GM12865 (cell line): ENCODE measurements at regions not wholly inside any gene's neighbourhood (a gene's known extent, or its start where the extent isn't known, plus 50 kb on each side); places are given as distances from the start of the nearest gene placed in this dataset.

Experiments used
- DNase-seq: peaks from one replicate; pipeline ENCODE4 v3.0.0; 2010; ENCODE audit warnings: low read depth
- H3K4me3 ChIP-seq: 2 replicates; pipeline ENCODE4 v1.5.1; 2011; ENCODE audit warnings: mild to moderate bottlenecking, low read depth, low read length, control low read depth
- TF ChIP-seq, protein P1 (sequence below): IDR thresholded peaks from 2 replicates; pipeline ENCODE4 v1.5.1; 2011; ENCODE audit warnings: low read length, control low read depth, low read depth, inconsistent platforms; ENCODE audit not compliant: insufficient read depth; ENCODE audit errors: missing control alignments

DNA sequence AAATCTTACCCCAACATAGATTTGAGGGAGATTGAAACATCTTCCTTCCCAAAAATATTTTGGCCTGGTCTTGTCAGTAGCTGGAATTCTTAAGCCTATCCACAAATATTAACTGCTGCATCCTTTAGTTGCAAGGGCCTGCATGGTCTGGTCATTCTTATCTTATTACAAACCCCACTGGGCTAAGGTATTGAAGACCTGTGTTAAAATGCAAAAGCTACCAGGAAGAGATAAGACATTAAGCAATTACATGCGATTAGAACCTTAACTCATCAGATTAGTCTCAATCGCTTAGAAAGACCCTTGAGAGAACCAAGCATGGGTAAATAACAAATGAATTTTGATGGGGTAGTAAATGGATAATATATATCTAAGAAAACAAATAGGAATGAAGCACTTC lies 426.6 kb downstream of the FRK start:
- TF ChIP-seq, protein P1, sequence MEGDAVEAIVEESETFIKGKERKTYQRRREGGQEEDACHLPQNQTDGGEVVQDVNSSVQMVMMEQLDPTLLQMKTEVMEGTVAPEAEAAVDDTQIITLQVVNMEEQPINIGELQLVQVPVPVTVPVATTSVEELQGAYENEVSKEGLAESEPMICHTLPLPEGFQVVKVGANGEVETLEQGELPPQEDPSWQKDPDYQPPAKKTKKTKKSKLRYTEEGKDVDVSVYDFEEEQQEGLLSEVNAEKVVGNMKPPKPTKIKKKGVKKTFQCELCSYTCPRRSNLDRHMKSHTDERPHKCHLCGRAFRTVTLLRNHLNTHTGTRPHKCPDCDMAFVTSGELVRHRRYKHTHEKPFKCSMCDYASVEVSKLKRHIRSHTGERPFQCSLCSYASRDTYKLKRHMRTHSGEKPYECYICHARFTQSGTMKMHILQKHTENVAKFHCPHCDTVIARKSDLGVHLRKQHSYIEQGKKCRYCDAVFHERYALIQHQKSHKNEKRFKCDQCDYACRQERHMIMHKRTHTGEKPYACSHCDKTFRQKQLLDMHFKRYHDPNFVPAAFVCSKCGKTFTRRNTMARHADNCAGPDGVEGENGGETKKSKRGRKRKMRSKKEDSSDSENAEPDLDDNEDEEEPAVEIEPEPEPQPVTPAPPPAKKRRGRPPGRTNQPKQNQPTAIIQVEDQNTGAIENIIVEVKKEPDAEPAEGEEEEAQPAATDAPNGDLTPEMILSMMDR, result no peak
- no peak for DNase-seq
- no peak overlapping the region for H3K4me3 ChIP-seq

DNA sequence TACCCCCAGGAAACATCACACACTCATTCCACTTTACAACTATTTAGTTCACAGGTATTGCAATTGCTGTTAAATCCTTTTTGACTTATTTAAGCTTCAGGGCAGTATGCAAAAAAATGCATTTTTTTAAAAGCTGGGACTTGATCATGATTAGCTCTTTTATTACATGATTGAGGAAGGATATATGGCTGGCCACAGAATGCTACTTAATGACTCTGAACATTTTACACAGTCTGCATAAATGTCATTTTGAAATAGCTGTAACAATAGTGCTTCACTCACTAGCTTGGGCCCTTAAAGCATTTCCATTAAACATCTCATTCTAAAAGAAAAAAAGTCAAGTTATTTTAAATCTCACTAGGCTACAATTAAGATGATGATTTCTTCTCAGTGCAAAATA lies 429.7 kb downstream of the FRK start:
- no peak overlapping the region for H3K4me3 ChIP-seq
- DNase-seq, result no peak
- TF ChIP-seq, protein P1, result no peak

DNA sequence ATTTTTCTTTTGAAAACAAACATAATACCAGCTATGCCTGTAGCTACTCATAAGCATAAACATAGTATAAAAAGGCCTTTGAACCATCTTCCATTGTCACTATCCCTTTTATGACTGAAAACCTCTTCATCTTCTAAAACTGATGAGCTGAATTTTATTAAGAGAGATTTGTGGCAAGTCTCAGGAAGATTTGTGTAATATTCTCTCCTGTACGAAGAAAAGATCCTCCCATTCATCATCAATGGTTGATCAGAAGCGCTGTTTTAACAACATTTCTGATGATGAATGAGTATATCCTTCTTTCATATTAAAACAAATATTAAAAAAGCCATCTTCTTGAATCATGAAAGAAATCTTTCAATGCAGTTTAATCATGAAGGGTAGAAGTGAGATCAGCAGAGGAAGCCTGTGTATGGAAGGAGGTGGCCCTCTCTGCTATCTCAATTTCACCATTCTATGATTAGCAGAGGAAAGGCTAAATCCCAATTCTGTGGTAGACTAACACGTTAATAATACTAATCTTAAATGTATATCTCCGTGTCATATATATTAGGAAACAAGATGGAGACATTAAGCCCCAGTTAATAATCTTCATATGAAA lies 430.2 kb downstream of the FRK start:
- no peak overlapping the region for H3K4me3 ChIP-seq
- TF ChIP-seq, protein P1, result no peak
- DNase-seq, result no peak

DNA sequence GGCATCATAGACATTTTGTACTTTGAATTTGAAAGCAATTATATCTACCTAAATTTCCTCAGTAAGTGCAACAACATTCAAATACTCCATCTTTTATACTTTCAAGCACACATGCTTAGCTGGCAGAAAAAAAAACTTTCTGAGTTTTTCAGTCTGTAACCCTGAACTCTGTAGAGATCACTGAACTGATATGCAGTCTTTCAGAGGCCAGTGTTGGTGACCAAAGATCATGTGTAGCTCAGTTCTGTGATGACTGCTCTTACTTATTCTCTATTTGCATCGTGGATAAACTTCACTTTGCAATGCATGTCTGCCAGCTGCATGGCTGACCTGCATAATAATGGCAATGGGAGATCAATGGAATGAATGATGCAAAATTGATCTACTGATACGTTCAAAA lies 431.3 kb downstream of the FRK start:
- no peak for DNase-seq
- no peak overlapping the region for H3K4me3 ChIP-seq
- TF ChIP-seq, protein P1, result no peak

DNA sequence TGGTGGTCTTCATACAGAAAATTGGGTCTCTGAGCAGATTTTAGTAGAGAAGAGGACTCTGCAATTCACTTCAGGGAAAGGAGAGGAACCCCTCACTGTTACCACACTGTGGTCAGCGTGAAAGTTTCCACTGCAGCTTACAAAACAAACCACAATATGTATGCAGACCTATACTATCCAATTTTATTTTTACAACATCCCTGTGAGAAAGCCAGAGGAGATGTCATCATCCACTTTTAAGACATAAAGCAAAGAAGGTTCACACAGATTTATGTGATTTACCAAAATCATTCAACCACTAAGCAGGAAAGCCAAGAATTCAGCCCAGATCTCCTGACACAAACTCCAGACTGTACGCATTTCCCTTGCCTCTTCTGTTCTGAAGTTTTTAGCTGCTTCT lies 442.4 kb downstream of the FRK start:
- DNase-seq, result no peak
- no peak overlapping the region for H3K4me3 ChIP-seq
- TF ChIP-seq, protein P1, result no peak

DNA sequence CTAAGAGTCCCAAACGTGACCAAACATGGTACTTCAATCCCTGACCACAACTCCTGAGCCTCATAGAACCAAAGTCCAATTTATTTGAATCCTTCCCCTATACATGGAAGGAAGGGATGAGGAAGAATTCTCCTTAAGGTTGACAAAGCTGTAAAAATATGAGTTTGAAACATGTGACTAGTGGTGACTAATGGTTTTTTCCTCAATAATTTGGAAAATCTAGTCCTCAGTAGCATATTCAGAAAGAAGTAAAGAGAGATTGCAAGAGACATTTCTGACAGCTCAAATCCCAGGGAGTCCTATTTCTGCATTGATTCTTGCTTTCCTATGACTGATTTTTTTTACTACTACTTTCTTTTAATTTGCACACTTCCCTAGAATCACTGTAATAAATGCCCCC lies 443.7 kb downstream of the FRK start:
- no peak overlapping the region for H3K4me3 ChIP-seq
- TF ChIP-seq, protein P1, result no peak
- no peak for DNase-seq

DNA sequence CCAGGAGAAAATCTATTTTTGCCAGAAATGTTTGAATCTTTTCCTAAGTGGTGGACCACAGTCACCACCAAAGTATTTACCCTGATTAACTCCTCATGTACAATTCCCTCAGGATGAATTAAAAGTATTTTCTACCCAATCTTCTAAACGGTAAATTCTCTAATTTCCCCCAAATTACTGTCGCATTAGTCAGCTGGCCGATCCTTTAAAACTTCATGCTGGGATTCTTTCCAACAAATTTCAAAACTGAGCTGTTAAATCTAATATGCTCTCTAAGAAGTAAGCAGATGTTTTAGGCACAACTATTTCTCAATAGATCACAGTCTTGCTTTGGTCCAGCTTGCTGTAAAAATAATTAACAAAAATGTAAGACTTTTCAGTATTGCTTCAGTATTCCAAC lies 447.2 kb downstream of the FRK start:
- DNase-seq, result no peak
- TF ChIP-seq, protein P1, result no peak
- no peak overlapping the region for H3K4me3 ChIP-seq
